Fibroblast of lung (primary cell): ENCODE measurements at regions not wholly inside any gene's neighbourhood (a gene's known extent, or its start where the extent isn't known, plus 50 kb on each side); places are given as distances from the start of the nearest gene placed in this dataset.

Experiments used
- DNase-seq, 2 donors: peaks; one replicate each; pipeline versions ENCODE4 v3.0.0 to v3.0.0-alpha.2; 2010; ENCODE audit warnings: low read depth in 2 of 2
- H2AFZ ChIP-seq: 2 replicates; pipeline ENCODE4 v1.5.1; 2012; ENCODE audit warnings: low read length, control low read depth, inconsistent platforms
- H3K27ac ChIP-seq: 2 replicates; pipeline ENCODE4 v1.5.1; 2011; ENCODE audit warnings: low read length, control low read depth; ENCODE audit not compliant: insufficient read depth
- H3K27me3 ChIP-seq: 2 replicates; pipeline ENCODE4 v1.5.1; 2011; ENCODE audit warnings: mild to moderate bottlenecking, low read length; ENCODE audit not compliant: control insufficient read depth, insufficient read depth
- H3K36me3 ChIP-seq: 2 replicates; pipeline ENCODE4 v1.5.1; 2011; ENCODE audit warnings: low read length; ENCODE audit not compliant: control insufficient read depth, insufficient read depth
- H3K4me1 ChIP-seq: 2 replicates; pipeline ENCODE4 v1.5.1; 2011; ENCODE audit warnings: low read length; ENCODE audit not compliant: control insufficient read depth, insufficient read depth; ENCODE audit errors: extremely low read depth
- H3K4me2 ChIP-seq: 2 replicates; pipeline ENCODE4 v1.5.1; 2011; ENCODE audit warnings: low read length, control low read depth; ENCODE audit not compliant: insufficient read depth; ENCODE audit errors: extremely low read depth
- H3K4me3 ChIP-seq, 4 experiments: fragments of 200-600 bp in 1 of 4; sonication (generic) in 1 of 4; replicated peaks in 1 of 4; 2 replicates each; pipeline ENCODE4 v1.5.1; 2011 to 2016; ENCODE audit warnings: low read length in 4 of 4, low read depth in 3 of 4, mild to moderate bottlenecking in 3 of 4, control low read depth in 2 of 4, inconsistent platforms in 1 of 4, mixed read lengths in 1 of 4; ENCODE audit not compliant: insufficient read depth in 1 of 4; ENCODE audit errors: control extremely low read depth in 1 of 4
- H3K79me2 ChIP-seq: 2 replicates; pipeline ENCODE4 v1.5.1; 2012; ENCODE audit warnings: mild to moderate bottlenecking, low read length, inconsistent platforms; ENCODE audit not compliant: control insufficient read depth, insufficient read depth
- H3K9ac ChIP-seq: 2 replicates; pipeline ENCODE4 v1.5.1; 2011; ENCODE audit warnings: mild to moderate bottlenecking, low read length, control low read depth; ENCODE audit not compliant: insufficient read depth
- H3K9me3 ChIP-seq: 2 replicates; pipeline ENCODE4 v1.5.1; 2012; ENCODE audit warnings: low read depth, low read length; ENCODE audit not compliant: control insufficient read depth, insufficient read depth
- H4K20me1 ChIP-seq: 2 replicates; pipeline ENCODE4 v1.5.1; 2011; ENCODE audit warnings: low read length; ENCODE audit not compliant: control insufficient read depth, insufficient read depth; ENCODE audit errors: extremely low read depth
- EZH2 ChIP-seq: IDR thresholded peaks from 2 replicates; pipeline ENCODE4 v1.5.1; 2012; ENCODE audit warnings: low read length, control low read depth, mild to moderate bottlenecking; ENCODE audit errors: missing control alignments
- TF ChIP-seq, protein P1 (sequence below), 2 donors: IDR thresholded peaks in 1 of 2; conservative IDR thresholded peaks in 1 of 2; 1 replicate in 1 of 2; 2 replicates in 1 of 2; pipeline ENCODE4 v1.5.1; 2011 to 2012; ENCODE audit warnings: low read length in 2 of 2, control low read depth in 1 of 2, inconsistent platforms in 1 of 2, low read depth in 1 of 2, mild to moderate bottlenecking in 1 of 2

DNA sequence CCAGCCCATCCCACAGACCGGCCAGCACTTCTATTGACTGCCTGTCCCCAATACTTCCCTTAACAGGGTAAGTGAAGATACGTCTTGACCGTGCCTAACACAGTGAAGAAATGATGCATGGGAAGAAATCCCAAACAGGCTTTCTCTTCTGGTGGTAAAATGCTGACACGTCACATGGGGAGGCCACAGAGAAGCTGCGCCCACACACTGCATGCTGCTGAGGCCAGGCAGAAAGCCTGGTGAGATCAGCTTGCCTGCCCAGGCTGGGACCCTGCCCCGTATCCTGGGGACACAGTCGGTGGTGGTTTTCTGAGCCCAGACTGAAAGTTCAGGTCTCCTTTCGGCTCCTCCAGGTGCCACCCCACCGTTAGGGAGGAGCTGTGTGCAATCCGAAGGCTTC lies 356.3 kb upstream of the MGMT start:
- Histone ChIP-seq H4K20me1 (no peaks in the 10 kb centered on the region), H3K4me1 (no peaks in the 10 kb centered on the region), H3K9me3 (no peaks in the 10 kb centered on the region), H3K4me2 (no peak overlapping the region), H3K27me3 (no peaks in the 10 kb centered on the region), H3K4me3 (no peak overlapping the region), H2AFZ (no peak overlapping the region), H3K27ac (no peak overlapping the region), H3K36me3 (no peaks in the 10 kb centered on the region), H3K9ac (no peak overlapping the region), H3K79me2 (no peaks in the 10 kb centered on the region)
- DNase-seq, result no peak
- no peak for TF ChIP-seq EZH2
- TF ChIP-seq, protein P1, sequence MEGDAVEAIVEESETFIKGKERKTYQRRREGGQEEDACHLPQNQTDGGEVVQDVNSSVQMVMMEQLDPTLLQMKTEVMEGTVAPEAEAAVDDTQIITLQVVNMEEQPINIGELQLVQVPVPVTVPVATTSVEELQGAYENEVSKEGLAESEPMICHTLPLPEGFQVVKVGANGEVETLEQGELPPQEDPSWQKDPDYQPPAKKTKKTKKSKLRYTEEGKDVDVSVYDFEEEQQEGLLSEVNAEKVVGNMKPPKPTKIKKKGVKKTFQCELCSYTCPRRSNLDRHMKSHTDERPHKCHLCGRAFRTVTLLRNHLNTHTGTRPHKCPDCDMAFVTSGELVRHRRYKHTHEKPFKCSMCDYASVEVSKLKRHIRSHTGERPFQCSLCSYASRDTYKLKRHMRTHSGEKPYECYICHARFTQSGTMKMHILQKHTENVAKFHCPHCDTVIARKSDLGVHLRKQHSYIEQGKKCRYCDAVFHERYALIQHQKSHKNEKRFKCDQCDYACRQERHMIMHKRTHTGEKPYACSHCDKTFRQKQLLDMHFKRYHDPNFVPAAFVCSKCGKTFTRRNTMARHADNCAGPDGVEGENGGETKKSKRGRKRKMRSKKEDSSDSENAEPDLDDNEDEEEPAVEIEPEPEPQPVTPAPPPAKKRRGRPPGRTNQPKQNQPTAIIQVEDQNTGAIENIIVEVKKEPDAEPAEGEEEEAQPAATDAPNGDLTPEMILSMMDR (conservative IDR thresholded peaks at IDR 0.05 in 1 of 2, IDR thresholded peaks at IDR 0.05 in 1 of 2; ENCODE audit: low read depth in 1 of 2, low read length in 2 of 2), result no peak

DNA sequence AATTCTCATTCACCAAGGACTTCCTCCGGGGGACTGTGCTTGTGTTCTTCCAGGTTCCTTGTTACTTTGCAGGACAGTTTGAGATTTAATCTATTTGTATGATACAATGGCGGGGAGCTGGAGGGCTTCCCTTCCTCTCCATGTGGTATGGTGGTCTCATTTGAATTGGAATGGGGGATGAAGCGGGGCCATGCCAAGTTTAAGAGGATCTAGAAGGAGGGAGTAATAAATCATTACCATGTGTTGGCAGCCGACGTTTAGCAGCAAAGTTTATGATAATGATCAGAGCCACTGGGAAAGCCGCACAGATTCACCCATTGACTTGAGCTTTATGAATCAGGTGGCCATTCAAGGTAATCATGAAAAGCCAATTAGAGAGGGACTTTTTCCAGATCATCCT lies 355.1 kb upstream of the MGMT start:
- Histone ChIP-seq H3K9me3 (no peaks in the 10 kb centered on the region), H3K27ac (no peak overlapping the region), H3K27me3 (no peaks in the 10 kb centered on the region), H2AFZ (no peak overlapping the region), H3K4me2 (no peak overlapping the region), H3K79me2 (no peaks in the 10 kb centered on the region), H3K9ac (no peak overlapping the region), H3K4me1 (no peaks in the 10 kb centered on the region), H4K20me1 (no peaks in the 10 kb centered on the region), H3K36me3 (no peaks in the 10 kb centered on the region), H3K4me3 (no peak overlapping the region)
- DNase-seq, result no peak
- TF ChIP-seq, protein P1 (conservative IDR thresholded peaks at IDR 0.05 in 1 of 2, IDR thresholded peaks at IDR 0.05 in 1 of 2; ENCODE audit: low read depth in 1 of 2, low read length in 2 of 2), result no peak
- TF ChIP-seq EZH2, result no peak

DNA sequence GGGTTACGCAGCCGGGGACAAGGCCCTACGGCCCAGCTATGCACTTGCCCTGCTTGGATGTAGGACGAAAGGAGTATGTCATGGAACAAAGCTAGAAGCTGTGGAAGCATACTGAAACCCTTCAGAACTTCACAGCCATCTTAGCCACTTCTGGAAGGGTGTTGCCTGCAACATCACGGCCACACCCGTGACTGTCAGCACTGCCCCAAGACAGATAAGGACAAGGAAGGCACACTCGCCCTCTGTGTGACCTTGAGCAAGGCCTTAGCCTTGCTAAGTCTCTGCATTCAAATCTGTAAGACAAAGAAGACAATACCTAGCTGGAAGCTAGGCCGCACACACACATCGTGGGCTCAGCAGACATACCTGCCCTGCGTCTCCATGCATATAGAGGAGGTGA lies 352.5 kb upstream of the MGMT start:
- H3K4me3 ChIP-seq, result no peak overlapping the region
- no peaks in the 10 kb centered on the region for H3K36me3 ChIP-seq
- no peak overlapping the region for H3K9ac ChIP-seq
- no peaks in the 10 kb centered on the region for H3K27me3 ChIP-seq
- no peaks in the 10 kb centered on the region for H3K4me1 ChIP-seq
- no peak for TF ChIP-seq EZH2
- TF ChIP-seq, protein P1 (conservative IDR thresholded peaks at IDR 0.05 in 1 of 2, IDR thresholded peaks at IDR 0.05 in 1 of 2; ENCODE audit: low read depth in 1 of 2, low read length in 2 of 2), result no peak
- no peak overlapping the region for H2AFZ ChIP-seq
- H3K27ac ChIP-seq, result no peak overlapping the region
- H3K9me3 ChIP-seq, result no peaks in the 10 kb centered on the region
- H4K20me1 ChIP-seq, result no peaks in the 10 kb centered on the region
- H3K79me2 ChIP-seq, result no peaks in the 10 kb centered on the region
- DNase-seq, result no peak
- H3K4me2 ChIP-seq, result no peak overlapping the region
